K562 (cell line): ENCODE measurements at regions not wholly inside any gene's neighbourhood (a gene's known extent, or its start where the extent isn't known, plus 50 kb on each side); places are given as distances from the start of the nearest gene placed in this dataset.

Experiments
- ATAC-seq: fragments of 200-7000 bp; cut with Tn5 transposase; 3 replicates; pipeline ENCODE4 v1.9.1; 2020; ENCODE audit warnings: moderate library complexity
- BruUV-seq: library from RNA; stranded (reverse); fragments of 400-500 nt; replicated peaks from 2 replicates; lab custom pipeline; 2021; lab: Mats Ljungman, UMichigan
- CTCF ChIA-PET: fragments of 300-600 bp; formaldehyde crosslinking; extraction: SDS; loops from one replicate; lab custom pipeline; 2021; ENCODE audit warnings: low intra/inter-chr PET ratio; lab: Yijun Ruan, JAX
- POLR2A ChIA-PET: fragments of 300-600, 350-650 bp; sonication (Branson Sonifier 250); formaldehyde crosslinking; extraction: SDS; loops from one replicate; lab custom pipeline; 2021; ENCODE audit warnings: antibody characterized with exemption, inconsistent platforms; lab: Yijun Ruan, JAX
- DNase-seq, 4 experiments: peaks; one replicate each; pipeline versions ENCODE4 v3.0.0 to v3.0.0-alpha.2; 2011 to 2018; ENCODE audit warnings: low spot score in 3 of 4, mixed read lengths in 3 of 4; ENCODE audit errors: extremely low read depth in 1 of 4
- FAIRE-seq: peaks from 2 replicates; lab custom pipeline; 2011; peaks lifted over from hg19 to GRCh38; lab: Jason Lieb, UNC
- H2AFZ ChIP-seq: 2 replicates; pipeline ENCODE4 v1.6.0; 2011; ENCODE audit warnings: low read depth, low read length, control low read depth, inconsistent platforms
- H3K27ac ChIP-seq: fragments of 200-600 bp; 3 replicates; pipeline ENCODE4 v1.8.0; 2011; ENCODE audit warnings: low read depth, mild to moderate bottlenecking, control low read depth, inconsistent platforms, low read length, moderate library complexity, mixed read lengths; ENCODE audit errors: extremely low read depth
- H3K27me3 ChIP-seq, 2 experiments: fragments of 300-600 bp in 1 of 2; 2 replicates in 1 of 2; 3 replicates in 1 of 2; pipeline versions ENCODE4 v1.6.0 to v1.8.0; 2011; ENCODE audit warnings: inconsistent platforms in 2 of 2, low read length in 2 of 2, mild to moderate bottlenecking in 1 of 2, mixed read lengths in 1 of 2, moderate library complexity in 1 of 2; ENCODE audit not compliant: control insufficient read depth in 2 of 2, insufficient read depth in 2 of 2
- H3K36me3 ChIP-seq: fragments of 300-600 bp; 3 replicates; pipeline ENCODE4 v1.8.0; 2011; ENCODE audit warnings: mild to moderate bottlenecking, low read length, inconsistent platforms; ENCODE audit not compliant: control insufficient read depth, insufficient read depth
- H3K4me1 ChIP-seq, 2 experiments: fragments of 200-600 bp in 1 of 2; replicated peaks in 1 of 2; 2 replicates in 1 of 2; 3 replicates in 1 of 2; pipeline versions ENCODE4 v1.5.1 to v1.8.0; 2011; ENCODE audit warnings: inconsistent platforms in 2 of 2, low read length in 2 of 2, mild to moderate bottlenecking in 1 of 2, mixed read lengths in 1 of 2, moderate library complexity in 1 of 2; ENCODE audit not compliant: control insufficient read depth in 2 of 2, insufficient read depth in 2 of 2
- H3K4me2 ChIP-seq: 2 replicates; pipeline ENCODE4 v1.6.1; 2011; ENCODE audit warnings: low read length, control low read depth, inconsistent platforms, mixed read lengths; ENCODE audit not compliant: insufficient read depth
- H3K4me3 ChIP-seq: fragments of 200-600 bp; sonication (generic), shearing (Covaris generic); 2 replicates; pipeline ENCODE4 v1.5.1; 2016; ENCODE audit warnings: control low read depth, inconsistent platforms
- H3K79me2 ChIP-seq: fragments of 200-600 bp; 3 replicates; pipeline ENCODE4 v1.8.0; 2011; ENCODE audit warnings: low read length, inconsistent platforms; ENCODE audit not compliant: control insufficient read depth, insufficient read depth
- H3K9ac ChIP-seq, 2 experiments: 2 replicates each; pipeline versions ENCODE4 v1.6.0 to v1.6.1; 2011; ENCODE audit warnings: low read depth in 2 of 2, low read length in 2 of 2, control low read depth in 1 of 2, inconsistent platforms in 1 of 2, mild to moderate bottlenecking in 1 of 2, mixed read lengths in 1 of 2; ENCODE audit not compliant: insufficient read depth in 1 of 2
- H3K9me1 ChIP-seq: one replicate; pipeline ENCODE4 v1.6.0; 2011; ENCODE audit warnings: inconsistent platforms, mild to moderate bottlenecking, low read length, moderate library complexity; ENCODE audit not compliant: control insufficient read depth, insufficient read depth
- H3K9me3 ChIP-seq: replicated peaks from 2 replicates; pipeline ENCODE4 v1.5.1; 2011; ENCODE audit warnings: low read depth, low read length, inconsistent platforms; ENCODE audit not compliant: control insufficient read depth, insufficient read depth
- H4K20me1 ChIP-seq: replicated peaks from 2 replicates; pipeline ENCODE4 v1.6.1; 2011; ENCODE audit warnings: low read length, inconsistent platforms, mixed read lengths; ENCODE audit not compliant: control insufficient read depth, insufficient read depth
- ATF1 ChIP-seq, 2 experiments: fragments of 450-650 bp in 1 of 2; IDR thresholded peaks; 2 replicates each; pipeline ENCODE4 v1.6.1; 2016; ENCODE audit warnings: missing compliant biosample characterization in 1 of 2, missing genetic modification characterization in 1 of 2
- CBFA2T3 ChIP-seq: fragments of 450-650 bp; IDR thresholded peaks from 2 replicates; pipeline ENCODE4 v1.6.1; 2017
- HBP1 ChIP-seq: fragments of 450-650 bp; formaldehyde crosslinking; IDR thresholded peaks from 2 replicates; pipeline ENCODE4 v1.4.0; 2022; ENCODE audit warnings: missing genetic modification characterization
- KDM1A ChIP-seq, 2 experiments: fragments of 450-650 bp; IDR thresholded peaks; 2 replicates each; pipeline ENCODE4 v1.6.1; 2016; ENCODE audit warnings: mild to moderate bottlenecking in 2 of 2
- KLF16 ChIP-seq: IDR thresholded peaks from 2 replicates; pipeline ENCODE4 v1.6.1; 2016; ENCODE audit warnings: antibody characterized with exemption
- PBX2 ChIP-seq, 2 experiments: IDR thresholded peaks in 1 of 2; conservative IDR thresholded peaks in 1 of 2; 2 replicates each; pipeline ENCODE4 v1.6.1; 2016; ENCODE audit warnings: low read depth in 2 of 2, mild to moderate bottlenecking in 1 of 2, missing compliant biosample characterization in 1 of 2, missing genetic modification characterization in 1 of 2, moderate library complexity in 1 of 2
- RFX5 ChIP-seq: IDR thresholded peaks from 2 replicates; pipeline ENCODE4 v1.6.1; 2011; ENCODE audit warnings: low read depth, mild to moderate bottlenecking, improper control_type of control experiment, low read length
- STAT5A ChIP-seq: IDR thresholded peaks from 2 replicates; pipeline ENCODE4 v1.6.1; 2012; ENCODE audit warnings: low read length, inconsistent platforms, borderline replicate concordance
- TCF3 ChIP-seq: sonication (generic); formaldehyde crosslinking; IDR thresholded peaks from 2 replicates; pipeline ENCODE4 v1.4.0; 2020; ENCODE audit warnings: mild to moderate bottlenecking, missing genetic modification reagents
- TSC22D4 ChIP-seq: fragments of 450-650 bp; IDR thresholded peaks from 2 replicates; pipeline ENCODE4 v1.6.1; 2016; ENCODE audit warnings: missing genetic modification characterization, missing biosample characterization, control low read depth
- WGBS: fragments of 100-300 bp; shearing (Covaris generic); methylation state at CpG from one replicate; pipeline ENCODE4 v1.1.6; 2016; ENCODE audit warnings: low coverage, mixed read lengths; ENCODE audit not compliant: insufficient coverage; ENCODE audit errors: missing lambda C conversion rate; 5-methylcytosine and 5-hydroxymethylcytosine counted together
- in situ Hi-C: fragments of 300-500 bp; cut with MboI; formaldehyde crosslinking; loops from 4 replicates; pipeline ENCODE4 v1.15.0; 2018; ENCODE audit warnings: inconsistent platforms, mixed read lengths
- intact Hi-C: fragments of 100-400 bp; cut with micrococcal nuclease; formaldehyde crosslinking; loops from 2 replicates; pipeline ENCODE4 v1.14.2; 2022
- TF ChIP-seq, protein P1 (sequence below): sonication (generic); formaldehyde crosslinking; IDR thresholded peaks from 2 replicates; pipeline ENCODE4 v1.8.1; 2023; ENCODE audit warnings: mild to moderate bottlenecking, missing genetic modification reagents, moderate library complexity
- TF ChIP-seq, protein P2 (sequence below), 2 experiments: fragments of 450-650 bp in 1 of 2; sonication (generic) in 1 of 2; formaldehyde crosslinking in 1 of 2; IDR thresholded peaks in 1 of 2; conservative IDR thresholded peaks in 1 of 2; 2 replicates each; pipeline versions ENCODE4 v1.6.1 to v1.8.1; 2016 to 2023; ENCODE audit warnings: mild to moderate bottlenecking in 2 of 2, moderate library complexity in 2 of 2, inconsistent platforms in 1 of 2, missing genetic modification reagents in 1 of 2

- TF ChIP-seq PBX2 (CRISPR knock-in tag; IDR thresholded peaks at IDR 0.05; ENCODE audit: low read depth) (no peak), PBX2 (tag; conservative IDR thresholded peaks at IDR 0.05; ENCODE audit: low read depth) (peak; percentile 87)
Observed at GRCh38 chr6:133040094-133040802, 200.9 kb upstream of the EYA4 start (continued).

DNA sequence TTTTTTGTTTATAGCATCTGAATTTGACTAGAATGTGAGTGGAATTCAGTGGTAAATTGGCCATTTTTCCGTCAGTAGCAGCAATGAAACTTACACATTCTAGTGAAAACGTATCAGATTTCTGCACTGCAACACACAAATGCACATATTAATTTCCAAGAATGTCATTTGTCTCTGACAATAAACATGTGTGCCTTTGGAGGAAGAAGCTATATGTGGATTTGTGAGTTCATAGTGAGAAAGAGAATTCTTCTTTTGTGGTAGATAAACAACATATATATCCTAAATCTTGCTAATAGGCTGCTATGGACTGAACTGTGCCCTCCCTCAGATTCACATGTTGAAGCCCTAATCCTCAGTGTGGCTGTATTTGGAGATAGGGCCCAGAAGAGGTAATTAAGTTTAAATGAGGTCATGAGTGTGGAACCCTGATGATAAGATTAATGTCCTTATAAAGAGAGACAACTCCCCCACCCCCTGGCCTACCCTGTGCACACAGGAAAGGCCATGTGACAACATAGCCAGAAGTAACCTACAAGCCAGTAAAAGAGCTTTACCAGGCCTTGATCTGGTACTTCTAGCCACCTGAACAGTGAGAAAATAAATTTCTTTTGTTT, 200.2 kb upstream of the EYA4 start:
- ChIA-PET POLR2A (no interaction called here), CTCF (interaction anchor here (0.6 kb wide), 1 partner anchor 88 kb away, joined by 3 read pairs; no protein-coding TSS in a partner anchor)
- no peaks in the 10 kb centered on the region for H3K4me1 ChIP-seq
- H3K27ac ChIP-seq, result no peak overlapping the region
- H3K79me2 ChIP-seq, result no peaks in the 10 kb centered on the region
- no peak overlapping the region for H3K4me2 ChIP-seq
- no peak overlapping the region for H3K9ac ChIP-seq
- ATAC-seq, result peak; percentile 85
- H2AFZ ChIP-seq, result no peak overlapping the region
- in situ Hi-C loops, result no loop called here
- peak; percentile 7 to 37 (median 12) for DNase-seq
- no peaks in the 10 kb centered on the region for H3K9me1 ChIP-seq
- no peaks in the 10 kb centered on the region for H3K9me3 ChIP-seq
- no TSS peak for BruUV-seq
- WGBS, result 0% methylated on average over 2 of the region's 2 CpGs
- H3K4me3 ChIP-seq, result no peak overlapping the region
- no peaks in the 10 kb centered on the region for H4K20me1 ChIP-seq
- H3K36me3 ChIP-seq, result no peaks in the 10 kb centered on the region
- H3K27me3 ChIP-seq, result no peaks in the 10 kb centered on the region
- FAIRE-seq, result peak; percentile 55
- intact Hi-C loops, result loop anchor here (2.0 kb wide), 2 partner anchors 78 to 210 kb away; no protein-coding TSS in a partner anchor
- peak; percentile 85 to 86 for TF ChIP-seq KDM1A (IDR thresholded peaks at IDR 0.05)
- peak; percentile 73 for TF ChIP-seq TCF3 (CRISPR knock-in tag)
- no peak for TF ChIP-seq TSC22D4 (tag)
- TF ChIP-seq, protein P1, sequence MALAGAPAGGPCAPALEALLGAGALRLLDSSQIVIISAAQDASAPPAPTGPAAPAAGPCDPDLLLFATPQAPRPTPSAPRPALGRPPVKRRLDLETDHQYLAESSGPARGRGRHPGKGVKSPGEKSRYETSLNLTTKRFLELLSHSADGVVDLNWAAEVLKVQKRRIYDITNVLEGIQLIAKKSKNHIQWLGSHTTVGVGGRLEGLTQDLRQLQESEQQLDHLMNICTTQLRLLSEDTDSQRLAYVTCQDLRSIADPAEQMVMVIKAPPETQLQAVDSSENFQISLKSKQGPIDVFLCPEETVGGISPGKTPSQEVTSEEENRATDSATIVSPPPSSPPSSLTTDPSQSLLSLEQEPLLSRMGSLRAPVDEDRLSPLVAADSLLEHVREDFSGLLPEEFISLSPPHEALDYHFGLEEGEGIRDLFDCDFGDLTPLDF, result no peak
- peak; percentile 70 for TF ChIP-seq KLF16
- TF ChIP-seq, protein P2, sequence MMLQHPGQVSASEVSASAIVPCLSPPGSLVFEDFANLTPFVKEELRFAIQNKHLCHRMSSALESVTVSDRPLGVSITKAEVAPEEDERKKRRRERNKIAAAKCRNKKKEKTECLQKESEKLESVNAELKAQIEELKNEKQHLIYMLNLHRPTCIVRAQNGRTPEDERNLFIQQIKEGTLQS (IDR thresholded peaks at IDR 0.05), result peak; percentile 40; the same call in 1 of the 2 replicates
- TF ChIP-seq, protein P2 (CRISPR knock-in tag; conservative IDR thresholded peaks at IDR 0.05), result no peak
- TF ChIP-seq CBFA2T3, result peak; percentile 86
- no peak for TF ChIP-seq RFX5
- TF ChIP-seq ATF1 (CRISPR knock-in tag; IDR thresholded peaks at IDR 0.05), result no peak
- TF ChIP-seq ATF1 (tag; IDR thresholded peaks at IDR 0.05), result peak; percentile 52; the same call in 1 of the 2 replicates
- peak; percentile 49; the same call in 1 of the 2 replicates for TF ChIP-seq STAT5A
- TF ChIP-seq HBP1 (CRISPR knock-in tag), result no peak
